HEK293T (cell line): ENCODE measurements at regions not wholly inside any gene's neighbourhood (a gene's known extent, or its start where the extent isn't known, plus 50 kb on each side); places are given as distances from the start of the nearest gene placed in this dataset.

ENCODE experiments used
- CTCF ChIA-PET: fragments of 350-600 bp; formaldehyde crosslinking; extraction: SDS; loops from one replicate; lab custom pipeline; 2021; ENCODE audit warnings: antibody characterized with exemption, inconsistent platforms; lab: Yijun Ruan, JAX
- POLR2A ChIA-PET: fragments of 350-600 bp; formaldehyde crosslinking; extraction: SDS; loops from one replicate; lab custom pipeline; 2020; ENCODE audit warnings: antibody characterized with exemption, inconsistent platforms; lab: Yijun Ruan, JAX
- DNase-seq: peaks from one replicate; pipeline ENCODE4 v3.0.0; 2012; ENCODE audit warnings: mixed read lengths; ENCODE audit errors: extremely low spot score
- ARNT ChIP-seq: fragments of 450-650 bp; IDR thresholded peaks from 2 replicates; pipeline ENCODE4 v1.6.1; 2017; ENCODE audit warnings: mild to moderate bottlenecking
- BHLHE40 ChIP-seq: fragments of 450-650 bp; IDR thresholded peaks from 2 replicates; pipeline ENCODE4 v1.6.1; 2016; ENCODE audit warnings: mild to moderate bottlenecking, moderate library complexity, borderline replicate concordance
- CTBP1 ChIP-seq: fragments of 450-650 bp; IDR thresholded peaks from 2 replicates; pipeline ENCODE4 v1.6.1; 2016; ENCODE audit warnings: borderline replicate concordance
- ELF4 ChIP-seq: fragments of 450-650 bp; IDR thresholded peaks from 2 replicates; pipeline ENCODE4 v1.6.1; 2017; ENCODE audit warnings: antibody characterized with exemption
- FOXA1 ChIP-seq: fragments of 450-650 bp; IDR thresholded peaks from 2 replicates; pipeline ENCODE4 v1.6.1; 2016; ENCODE audit warnings: mild to moderate bottlenecking
- FOXK2 ChIP-seq: fragments of 450-650 bp; IDR thresholded peaks from 2 replicates; pipeline ENCODE4 v1.6.1; 2016; ENCODE audit warnings: mild to moderate bottlenecking
- FOXM1 ChIP-seq: fragments of 450-650 bp; IDR thresholded peaks from 2 replicates; pipeline ENCODE4 v1.6.1; 2017; ENCODE audit warnings: mild to moderate bottlenecking, borderline replicate concordance
- HDGF ChIP-seq: fragments of 450-650 bp; IDR thresholded peaks from 2 replicates; pipeline ENCODE4 v1.6.1; 2017; ENCODE audit warnings: antibody characterized with exemption, borderline replicate concordance
- L3MBTL2 ChIP-seq: fragments of 450-650 bp; conservative IDR thresholded peaks from 2 replicates; pipeline ENCODE4 v1.6.1; 2016; ENCODE audit warnings: mild to moderate bottlenecking
- LEF1 ChIP-seq: fragments of 450-650 bp; IDR thresholded peaks from 2 replicates; pipeline ENCODE4 v1.6.1; 2017; ENCODE audit warnings: mild to moderate bottlenecking, borderline replicate concordance
- NFRKB ChIP-seq: fragments of 450-650 bp; IDR thresholded peaks from 2 replicates; pipeline ENCODE4 v1.6.1; 2016; ENCODE audit warnings: mild to moderate bottlenecking, moderate library complexity
- PKNOX1 ChIP-seq: fragments of 450-650 bp; IDR thresholded peaks from 2 replicates; pipeline ENCODE4 v1.6.1; 2016
- SP1 ChIP-seq: fragments of 450-650 bp; IDR thresholded peaks from 2 replicates; pipeline ENCODE4 v1.6.1; 2017
- SUZ12 ChIP-seq: fragments of 450-650 bp; IDR thresholded peaks from 2 replicates; pipeline ENCODE4 v1.6.1; 2016; ENCODE audit warnings: mild to moderate bottlenecking
- TARDBP ChIP-seq: fragments of 450-650 bp; IDR thresholded peaks from 2 replicates; pipeline ENCODE4 v1.6.1; 2016
- ZNF384 ChIP-seq: fragments of 450-650 bp; IDR thresholded peaks from 2 replicates; pipeline ENCODE4 v1.6.1; 2016

GRCh38 chrX:7244405-7244804 is 96.5 kb upstream of the PUDP start:
- TF ChIP-seq HDGF (no peak), ZNF384 (no peak), L3MBTL2 (no peak), SUZ12 (no peak), SP1 (no peak), ARNT (no peak), NFRKB (no peak), FOXA1 (no peak), FOXK2 (no peak), FOXM1 (no peak), TARDBP (no peak), ELF4 (no peak), PKNOX1 (no peak), LEF1 (no peak), CTBP1 (no peak), BHLHE40 (no peak)
- DNase-seq: no peak
- ChIA-PET POLR2A (no interaction called here), CTCF (no interaction called here)

DNA sequence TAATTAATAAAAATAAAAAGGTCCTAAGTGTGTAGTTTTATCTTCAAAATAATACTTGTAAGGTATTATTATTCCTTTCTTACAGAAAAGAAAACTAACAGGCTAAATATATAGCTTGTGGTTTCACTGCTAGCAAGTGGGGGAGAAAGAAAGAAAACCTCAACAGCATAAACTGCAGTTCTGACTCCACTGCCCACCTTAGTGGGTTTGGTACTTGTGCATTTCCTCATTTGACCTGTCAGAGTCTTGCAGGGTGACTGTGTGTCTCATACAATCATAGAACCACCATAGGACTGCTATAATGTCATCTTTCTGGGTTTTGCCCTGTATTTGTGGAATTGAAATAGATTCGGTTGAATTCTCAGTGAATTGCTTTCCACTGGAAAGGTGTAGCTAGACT is 94.7 kb upstream of the PUDP start:
- no peak for TF ChIP-seq ELF4
- no peak for TF ChIP-seq SUZ12
- no peak for TF ChIP-seq FOXK2
- TF ChIP-seq ARNT: no peak
- TF ChIP-seq PKNOX1: no peak
- TF ChIP-seq L3MBTL2: no peak
- no peak for TF ChIP-seq HDGF
- TF ChIP-seq ZNF384: no peak
- no peak for TF ChIP-seq FOXM1
- TF ChIP-seq SP1: no peak
- POLR2A ChIA-PET: no interaction called here
- DNase-seq: no peak
- CTCF ChIA-PET: no interaction called here

DNA sequence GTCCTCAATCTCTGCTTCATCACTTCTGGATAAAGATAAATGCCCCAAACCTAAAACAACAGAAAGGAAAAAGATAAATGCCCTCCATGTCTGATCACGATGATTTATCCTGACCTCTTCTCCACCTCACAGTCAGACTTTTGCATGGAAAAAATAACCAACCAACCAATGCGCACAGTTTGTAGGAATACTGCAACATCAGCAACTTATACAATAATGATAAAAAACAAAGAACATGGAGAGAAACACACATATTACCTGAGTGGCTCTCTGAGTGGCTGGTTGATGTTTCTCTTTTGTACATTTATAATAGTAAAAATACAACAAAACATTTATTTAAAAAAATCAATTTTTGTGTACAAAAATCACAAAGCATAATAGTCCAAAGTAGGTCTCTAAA is 93.0 kb upstream of the PUDP start:
- POLR2A ChIA-PET: no interaction called here
- no peak for DNase-seq
- TF ChIP-seq BHLHE40: no peak
- CTCF ChIA-PET: no interaction called here

DNA sequence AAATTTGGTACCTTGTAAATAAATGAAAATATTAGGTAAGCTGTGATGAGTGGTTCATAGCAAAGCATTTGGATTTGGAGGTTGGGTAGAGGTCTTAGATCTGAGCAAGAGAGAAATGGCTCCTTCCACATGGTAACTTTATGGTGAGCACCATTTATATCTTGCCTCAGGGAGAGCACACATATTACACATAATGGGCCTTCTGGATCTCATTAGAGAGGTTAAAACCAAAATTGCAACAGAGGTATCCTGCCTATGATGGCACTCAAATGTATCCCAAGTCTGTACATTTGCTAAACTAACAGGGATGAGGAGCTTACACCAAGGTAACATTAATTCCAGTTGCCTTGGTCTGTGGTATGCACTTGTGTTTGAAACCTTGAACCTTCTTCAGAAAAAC is 87.1 kb upstream of the PUDP start:
- CTCF ChIA-PET: no interaction called here
- POLR2A ChIA-PET: no interaction called here
- no peak for DNase-seq
- TF ChIP-seq FOXM1 (no peak), SP1 (no peak), ARNT (no peak), BHLHE40 (no peak), FOXK2 (no peak), CTBP1 (no peak), L3MBTL2 (no peak), TARDBP (no peak), LEF1 (no peak), NFRKB (no peak), PKNOX1 (no peak), HDGF (no peak), SUZ12 (no peak), ELF4 (no peak)

GRCh38 chrX:7233580-7234406 is 85.8 kb upstream of the PUDP start:
- no peak for DNase-seq
- CTCF ChIA-PET: no interaction called here
- POLR2A ChIA-PET: no interaction called here
- TF ChIP-seq PKNOX1: no peak
- no peak for TF ChIP-seq FOXM1
- TF ChIP-seq FOXA1: no peak
- TF ChIP-seq SP1: no peak
- TF ChIP-seq BHLHE40: no peak
- no peak for TF ChIP-seq SUZ12
- no peak for TF ChIP-seq L3MBTL2
- no peak for TF ChIP-seq ELF4
- TF ChIP-seq ARNT: no peak
- TF ChIP-seq TARDBP: no peak
- no peak for TF ChIP-seq FOXK2

DNA sequence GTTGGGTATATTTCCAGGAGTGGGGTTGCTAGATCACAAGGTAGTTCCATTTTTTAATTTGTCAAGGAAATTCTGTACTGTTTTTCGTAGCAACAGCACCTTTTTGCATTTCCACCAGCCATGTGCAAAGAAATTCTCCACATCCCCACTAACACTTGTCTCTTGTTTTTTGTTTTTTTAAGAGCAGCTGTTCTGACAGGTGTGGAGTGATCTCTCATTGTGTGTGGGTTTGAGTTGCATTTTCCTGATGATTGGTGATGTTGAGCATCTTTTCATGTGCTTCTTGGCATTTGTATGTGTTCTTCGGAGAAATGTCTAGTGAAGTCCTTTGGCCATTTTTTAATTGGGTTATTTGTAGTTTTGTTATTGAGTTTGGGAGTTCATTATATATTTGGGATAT is 80.3 kb upstream of the PUDP start:
- CTCF ChIA-PET: no interaction called here
- TF ChIP-seq ARNT (no peak), LEF1 (no peak), TARDBP (no peak), FOXA1 (no peak), ZNF384 (no peak), FOXK2 (no peak), FOXM1 (no peak), ELF4 (no peak), SP1 (no peak), NFRKB (no peak), BHLHE40 (no peak), L3MBTL2 (no peak), HDGF (no peak), PKNOX1 (no peak), CTBP1 (no peak), SUZ12 (no peak)
- POLR2A ChIA-PET: no interaction called here
- DNase-seq: no peak
